HEK293T (cell line): ENCODE measurements at regions not wholly inside any gene's neighbourhood (a gene's known extent, or its start where the extent isn't known, plus 50 kb on each side); places are given as distances from the start of the nearest gene placed in this dataset.
"Not testable (repeated sequence)": the region's sequence is repeated elsewhere in the genome, so short reads cannot be mapped to it uniquely, and the experiment has no call there.

Experiments
- CTCF ChIA-PET: fragments of 350-600 bp; formaldehyde crosslinking; extraction: SDS; loops from one replicate; lab custom pipeline; 2021; ENCODE audit warnings: antibody characterized with exemption, inconsistent platforms; lab: Yijun Ruan, JAX
- POLR2A ChIA-PET: fragments of 350-600 bp; formaldehyde crosslinking; extraction: SDS; loops from one replicate; lab custom pipeline; 2020; ENCODE audit warnings: antibody characterized with exemption, inconsistent platforms; lab: Yijun Ruan, JAX
- DNase-seq: peaks from one replicate; pipeline ENCODE4 v3.0.0; 2012; ENCODE audit warnings: mixed read lengths; ENCODE audit errors: extremely low spot score
- ARNT ChIP-seq: fragments of 450-650 bp; IDR thresholded peaks from 2 replicates; pipeline ENCODE4 v1.6.1; 2017; ENCODE audit warnings: mild to moderate bottlenecking
- BHLHE40 ChIP-seq: fragments of 450-650 bp; IDR thresholded peaks from 2 replicates; pipeline ENCODE4 v1.6.1; 2016; ENCODE audit warnings: mild to moderate bottlenecking, moderate library complexity, borderline replicate concordance
- CTBP1 ChIP-seq: fragments of 450-650 bp; IDR thresholded peaks from 2 replicates; pipeline ENCODE4 v1.6.1; 2016; ENCODE audit warnings: borderline replicate concordance
- ELF4 ChIP-seq: fragments of 450-650 bp; IDR thresholded peaks from 2 replicates; pipeline ENCODE4 v1.6.1; 2017; ENCODE audit warnings: antibody characterized with exemption
- FOXA1 ChIP-seq: fragments of 450-650 bp; IDR thresholded peaks from 2 replicates; pipeline ENCODE4 v1.6.1; 2016; ENCODE audit warnings: mild to moderate bottlenecking
- FOXK2 ChIP-seq: fragments of 450-650 bp; IDR thresholded peaks from 2 replicates; pipeline ENCODE4 v1.6.1; 2016; ENCODE audit warnings: mild to moderate bottlenecking
- FOXM1 ChIP-seq: fragments of 450-650 bp; IDR thresholded peaks from 2 replicates; pipeline ENCODE4 v1.6.1; 2017; ENCODE audit warnings: mild to moderate bottlenecking, borderline replicate concordance
- HDGF ChIP-seq: fragments of 450-650 bp; IDR thresholded peaks from 2 replicates; pipeline ENCODE4 v1.6.1; 2017; ENCODE audit warnings: antibody characterized with exemption, borderline replicate concordance
- L3MBTL2 ChIP-seq: fragments of 450-650 bp; conservative IDR thresholded peaks from 2 replicates; pipeline ENCODE4 v1.6.1; 2016; ENCODE audit warnings: mild to moderate bottlenecking
- LEF1 ChIP-seq: fragments of 450-650 bp; IDR thresholded peaks from 2 replicates; pipeline ENCODE4 v1.6.1; 2017; ENCODE audit warnings: mild to moderate bottlenecking, borderline replicate concordance
- NFRKB ChIP-seq: fragments of 450-650 bp; IDR thresholded peaks from 2 replicates; pipeline ENCODE4 v1.6.1; 2016; ENCODE audit warnings: mild to moderate bottlenecking, moderate library complexity
- SP1 ChIP-seq: fragments of 450-650 bp; IDR thresholded peaks from 2 replicates; pipeline ENCODE4 v1.6.1; 2017
- SUZ12 ChIP-seq: fragments of 450-650 bp; IDR thresholded peaks from 2 replicates; pipeline ENCODE4 v1.6.1; 2016; ENCODE audit warnings: mild to moderate bottlenecking
- TARDBP ChIP-seq: fragments of 450-650 bp; IDR thresholded peaks from 2 replicates; pipeline ENCODE4 v1.6.1; 2016
- ZNF384 ChIP-seq: fragments of 450-650 bp; IDR thresholded peaks from 2 replicates; pipeline ENCODE4 v1.6.1; 2016
- TF ChIP-seq, protein P1 (sequence below): fragments of 450-650 bp; IDR thresholded peaks from 2 replicates; pipeline ENCODE4 v1.6.1; 2016

GRCh38 chr7:67671006-67671548, 674.4 kb downstream of the TYW1 start:
- ChIA-PET POLR2A (no interaction called here), CTCF (no interaction called here)
- DNase-seq = no peak
- TF ChIP-seq FOXK2 (no peak), L3MBTL2 (no peak), ELF4 (no peak), FOXA1 (no peak), BHLHE40 (no peak), ZNF384 (no peak), FOXM1 (no peak), LEF1 (no peak), CTBP1 (no peak), ARNT (no peak), SUZ12 (no peak)
- TF ChIP-seq, protein P1, sequence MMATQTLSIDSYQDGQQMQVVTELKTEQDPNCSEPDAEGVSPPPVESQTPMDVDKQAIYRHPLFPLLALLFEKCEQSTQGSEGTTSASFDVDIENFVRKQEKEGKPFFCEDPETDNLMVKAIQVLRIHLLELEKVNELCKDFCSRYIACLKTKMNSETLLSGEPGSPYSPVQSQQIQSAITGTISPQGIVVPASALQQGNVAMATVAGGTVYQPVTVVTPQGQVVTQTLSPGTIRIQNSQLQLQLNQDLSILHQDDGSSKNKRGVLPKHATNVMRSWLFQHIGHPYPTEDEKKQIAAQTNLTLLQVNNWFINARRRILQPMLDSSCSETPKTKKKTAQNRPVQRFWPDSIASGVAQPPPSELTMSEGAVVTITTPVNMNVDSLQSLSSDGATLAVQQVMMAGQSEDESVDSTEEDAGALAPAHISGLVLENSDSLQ = no peak

DNA sequence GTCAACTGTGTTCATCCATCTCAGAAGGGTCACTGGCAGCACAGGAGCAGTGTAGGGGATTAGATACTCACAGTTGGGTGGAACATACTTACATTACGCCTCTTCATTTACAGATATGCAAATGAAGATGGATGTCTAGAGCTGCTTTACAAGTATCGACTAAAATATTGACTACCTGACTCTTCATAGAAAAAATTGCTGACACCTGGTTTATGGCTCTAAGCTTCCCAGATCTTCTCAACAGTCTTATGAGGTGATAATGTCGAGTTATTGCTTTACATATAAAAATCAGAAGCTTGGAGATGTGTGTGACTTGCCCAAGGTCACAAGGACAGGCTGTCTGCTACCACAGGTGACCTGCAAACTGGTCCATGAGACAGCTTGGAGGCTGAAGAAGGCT, 677.2 kb downstream of the TYW1 start:
- DNase-seq = no peak
- CTCF ChIA-PET = interaction anchor here (0.6 kb wide), 1 partner anchor 232 kb away, joined by 3 read pairs; no protein-coding TSS in a partner anchor
- TF ChIP-seq, protein P1 = no peak
- TF ChIP-seq SUZ12 (no peak), CTBP1 (no peak), ARNT (no peak), BHLHE40 (no peak)
- POLR2A ChIA-PET = no interaction called here

DNA sequence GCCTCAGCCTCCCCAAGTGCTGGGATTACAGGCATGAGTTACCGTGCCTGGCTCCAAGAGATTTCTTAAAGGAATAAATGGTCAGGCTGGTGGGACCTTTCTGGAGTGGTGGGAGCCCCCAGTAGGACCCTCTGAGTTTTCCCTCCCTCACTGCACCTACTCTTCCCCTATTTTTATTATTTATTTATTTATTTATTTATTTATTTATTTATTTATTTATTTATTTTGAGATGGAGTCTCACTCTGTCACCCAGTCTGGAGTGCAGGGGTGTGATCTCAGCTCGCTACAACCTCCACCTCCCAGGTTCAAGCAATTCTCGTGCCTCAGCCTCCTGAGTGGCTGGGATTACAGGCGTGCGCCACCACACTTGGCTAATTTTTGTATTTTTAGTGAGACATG, 678.2 kb downstream of the TYW1 start:
- CTCF ChIA-PET = interaction anchor here (0.6 kb wide), 1 partner anchor 233 kb away, joined by 3 read pairs; no protein-coding TSS in a partner anchor
- POLR2A ChIA-PET, DNase-seq: not testable (repeated sequence)

DNA sequence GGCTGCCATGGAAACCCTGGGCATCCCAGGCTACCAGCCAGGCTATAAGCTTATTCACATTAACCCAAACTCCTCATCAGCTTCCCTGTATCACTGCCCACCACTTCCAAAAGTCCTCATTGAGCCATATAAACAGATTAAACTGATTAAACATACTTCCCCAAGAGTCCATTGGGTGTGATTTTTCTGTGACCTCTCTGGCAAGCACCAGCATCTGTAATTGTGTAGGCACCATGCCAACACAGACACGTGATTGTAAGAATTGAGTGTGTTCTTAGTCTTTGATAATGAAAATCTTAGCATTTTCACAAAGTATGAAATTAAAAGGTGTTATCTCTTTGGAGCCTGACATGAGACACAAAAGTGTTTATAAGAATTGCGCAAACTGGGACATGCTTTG, 679.3 kb downstream of the TYW1 start:
- CTCF ChIA-PET = interaction anchor here (0.6 kb wide), 1 partner anchor 617 kb away, joined by 3 read pairs; no protein-coding TSS in a partner anchor
- POLR2A ChIA-PET = no interaction called here
- DNase-seq = no peak
- TF ChIP-seq CTBP1 = no peak
- no peak for TF ChIP-seq L3MBTL2
- no peak for TF ChIP-seq FOXM1
- TF ChIP-seq HDGF = no peak
- no peak for TF ChIP-seq TARDBP
- TF ChIP-seq ZNF384 = no peak
- TF ChIP-seq NFRKB = no peak
- no peak for TF ChIP-seq SP1
- no peak for TF ChIP-seq ELF4
- no peak for TF ChIP-seq ARNT

GRCh38 chr7:67678419-67678818, 681.8 kb downstream of the TYW1 start:
- TF ChIP-seq CTBP1 (no peak), FOXA1 (no peak)
- CTCF ChIA-PET = no interaction called here

GRCh38 chr7:67683628-67684027, 687.0 kb downstream of the TYW1 start:
- TF ChIP-seq, protein P1 = no peak
- TF ChIP-seq FOXM1 = no peak
- TF ChIP-seq NFRKB = no peak
- TF ChIP-seq L3MBTL2 = no peak
- TF ChIP-seq BHLHE40 = no peak
- no peak for TF ChIP-seq LEF1
- no peak for TF ChIP-seq ELF4
- no peak for TF ChIP-seq HDGF
- no peak for TF ChIP-seq SUZ12
- no peak for TF ChIP-seq TARDBP
- TF ChIP-seq FOXK2 = no peak
- TF ChIP-seq FOXA1 = no peak
- POLR2A ChIA-PET = no interaction called here
- CTCF ChIA-PET = no interaction called here
- DNase-seq = no peak

More at GRCh38 chr7:67678419-67678818, 681.8 kb downstream of the TYW1 start:
- POLR2A ChIA-PET = no interaction called here
- no peak for DNase-seq

- CTCF ChIA-PET = no interaction called here
- POLR2A ChIA-PET = no interaction called here
- no peak for TF ChIP-seq TARDBP
- no peak for TF ChIP-seq LEF1
- no peak for TF ChIP-seq HDGF
- no peak for TF ChIP-seq FOXM1
- TF ChIP-seq CTBP1 = no peak
- no peak for TF ChIP-seq SP1
- no peak for TF ChIP-seq NFRKB
- no peak for TF ChIP-seq FOXA1
- TF ChIP-seq, protein P1 = no peak
- TF ChIP-seq FOXK2 = no peak
- no peak for TF ChIP-seq ZNF384
- TF ChIP-seq SUZ12 = no peak
- TF ChIP-seq ARNT = no peak
- no peak for TF ChIP-seq ELF4
- TF ChIP-seq BHLHE40 = no peak
- no peak for DNase-seq
Observed at GRCh38 chr7:67690700-67691099, 694.1 kb downstream of the TYW1 start.
